ENCODE measurements at regions not wholly inside any gene's neighbourhood (a gene's known extent, or its start where the extent isn't known, plus 50 kb on each side); places are given as distances from the start of the nearest gene placed in this dataset.

DNA sequence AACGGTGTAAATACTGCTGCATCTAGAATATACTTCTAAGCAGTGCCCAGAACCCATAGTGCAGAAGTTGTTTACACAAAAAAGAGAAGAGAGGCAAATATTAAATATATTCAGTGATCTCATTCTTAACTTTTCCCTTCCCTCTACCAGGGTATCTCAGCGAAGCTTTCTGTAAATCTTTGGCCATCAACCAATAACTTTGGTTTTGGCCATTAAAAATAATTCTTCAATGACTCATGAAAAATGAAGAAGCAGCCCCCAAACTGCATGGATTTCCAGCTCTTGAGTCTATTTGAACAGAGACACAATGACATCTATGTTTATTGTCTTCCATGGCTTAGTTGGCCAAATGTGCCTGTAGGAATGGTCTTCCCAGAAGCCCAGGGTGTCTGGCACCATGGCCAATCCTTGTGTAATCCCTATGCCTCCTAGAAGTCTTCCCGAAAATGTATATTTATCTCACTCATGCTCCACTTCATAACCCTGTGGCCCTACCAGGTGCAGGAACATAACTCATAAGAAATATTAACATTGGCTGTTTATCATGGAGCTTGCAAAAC lies 646.6 kb downstream of the TOX3 start:
- no peak for DNase-seq (ENCODE audit: low read depth)

DNA sequence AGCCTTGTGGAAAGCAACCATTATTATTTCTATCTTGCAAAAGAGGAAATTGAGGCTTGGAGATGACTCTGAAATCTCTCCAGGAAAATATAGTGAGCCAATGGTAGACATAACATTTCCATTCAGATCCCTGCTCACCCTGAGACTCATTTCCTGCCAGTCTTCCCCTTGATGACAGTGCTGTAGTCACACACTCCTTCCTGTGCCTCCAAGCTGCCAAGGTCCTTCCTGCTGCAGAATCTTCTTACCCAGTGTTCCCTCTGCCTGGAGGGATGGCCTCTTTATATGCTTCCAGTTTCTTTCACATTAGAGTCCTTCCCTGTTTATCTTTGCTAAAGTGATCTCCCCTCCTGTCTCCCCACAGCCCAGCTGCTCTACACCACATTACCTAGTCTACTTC lies 648.1 kb downstream of the TOX3 start:
- no peak for DNase-seq (ENCODE audit: low read depth)

DNA sequence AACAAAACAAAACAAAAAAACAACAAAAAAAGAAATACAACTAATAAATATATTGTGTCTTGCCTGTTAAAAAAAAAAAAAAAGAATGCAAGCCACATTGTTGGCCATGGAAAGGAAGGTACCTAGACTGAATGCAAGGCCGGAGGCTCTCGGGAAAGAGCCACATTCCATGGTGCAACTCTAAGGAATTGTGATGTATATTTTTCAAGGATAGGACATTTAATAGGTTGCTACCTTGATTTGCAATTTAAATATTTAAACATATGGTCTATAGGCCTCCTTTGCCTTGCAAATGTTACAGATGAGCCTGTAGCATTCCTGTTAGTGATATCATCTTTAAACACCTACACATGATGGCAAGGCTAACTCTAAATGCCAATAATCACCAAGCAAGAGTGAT lies 650.9 kb downstream of the TOX3 start:
- no peak for DNase-seq (ENCODE audit: low read depth)

DNA sequence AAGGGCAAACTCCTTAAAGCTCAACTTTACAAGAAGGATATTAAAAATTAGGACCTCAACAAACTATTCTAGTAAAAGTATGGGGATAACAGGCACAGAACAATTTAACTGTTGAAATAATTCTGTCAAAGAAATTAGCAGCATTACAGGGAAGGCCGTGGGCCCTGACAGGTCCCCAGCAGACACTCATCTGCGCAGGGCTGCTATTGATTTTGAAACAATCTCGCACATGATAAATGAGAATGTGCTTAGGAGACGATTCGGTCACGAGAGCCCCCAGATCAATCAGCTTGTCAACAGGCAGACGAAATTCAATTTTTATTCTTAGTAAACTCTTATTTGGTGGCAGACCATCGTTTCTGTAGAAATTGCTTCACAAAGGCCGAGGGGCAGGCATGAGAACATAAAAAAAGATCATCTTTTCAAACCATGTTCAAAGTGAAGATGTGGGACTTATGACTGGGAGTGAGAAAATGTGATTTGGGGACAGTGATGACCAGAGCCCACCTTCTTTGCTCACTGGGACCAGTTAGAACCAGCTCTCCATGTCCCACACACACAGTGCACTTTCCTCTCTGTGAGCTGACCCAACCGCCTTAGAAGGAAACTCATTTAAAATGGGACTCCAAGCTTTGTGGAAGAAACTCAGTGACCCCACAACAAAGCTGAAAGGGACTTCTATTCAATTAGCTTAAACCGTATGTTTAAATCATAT lies 654.5 kb downstream of the TOX3 start:
- no peak for DNase-seq (ENCODE audit: low read depth)

DNA sequence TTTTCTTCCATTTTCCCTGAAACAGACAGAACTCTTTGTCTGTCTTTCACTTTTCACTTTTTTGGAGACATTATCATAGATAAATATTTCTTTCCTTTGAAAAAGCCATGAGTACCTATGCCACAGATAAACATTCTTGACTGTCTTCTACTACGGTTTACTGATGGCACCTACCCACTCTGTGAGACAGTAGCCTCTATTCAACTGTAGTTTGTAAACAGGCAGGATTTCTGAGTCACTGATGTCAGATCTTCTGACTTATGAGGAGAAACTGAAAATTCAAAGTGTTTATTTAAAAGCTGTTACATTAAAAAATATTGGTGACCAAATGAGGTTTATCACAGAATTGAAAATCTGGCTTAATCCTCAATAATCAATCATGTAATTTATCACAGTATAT lies 658.4 kb downstream of the TOX3 start:
- peak; percentile 65 for DNase-seq (ENCODE audit: low read depth)

DNA sequence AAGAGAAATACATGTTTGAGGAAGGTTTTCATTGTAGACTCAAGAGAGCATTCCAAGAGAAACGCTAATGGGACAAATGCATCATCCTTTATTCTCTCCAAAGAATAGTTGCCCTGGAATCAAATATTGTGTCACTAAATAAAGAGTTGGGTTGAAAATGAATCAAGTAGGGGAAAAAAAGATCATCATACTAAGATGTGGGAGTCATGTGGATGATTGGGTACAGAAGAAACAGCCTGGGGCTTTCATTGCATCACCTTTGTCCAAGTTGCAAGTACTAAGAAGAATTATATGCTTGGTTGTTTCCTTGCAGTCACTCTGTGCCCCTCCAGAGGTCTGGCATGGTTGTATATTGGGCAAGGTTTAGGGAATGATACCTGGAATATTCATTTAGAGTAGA lies 658.9 kb downstream of the TOX3 start:
- DNase-seq (ENCODE audit: low read depth) = peak; percentile 65

DNA sequence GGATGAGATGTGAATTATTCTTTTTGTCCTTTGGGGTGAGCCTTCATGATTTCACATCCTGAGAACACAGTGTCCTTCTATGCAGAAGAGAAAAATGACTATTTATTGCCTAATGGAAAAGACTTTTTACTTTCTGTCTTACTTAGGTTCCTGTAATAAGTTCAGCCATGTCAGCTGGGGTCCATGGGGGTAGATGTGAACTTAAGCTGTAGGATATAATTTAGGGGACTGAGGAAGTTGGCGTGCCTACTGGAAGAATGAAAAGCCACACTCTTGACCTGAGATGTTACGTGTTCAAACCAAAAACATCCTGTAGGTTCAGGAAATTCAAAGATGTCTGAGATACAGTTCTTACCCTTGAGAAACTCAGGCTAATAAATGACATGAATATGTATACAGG lies 660.5 kb downstream of the TOX3 start:
- peak; percentile 73 for DNase-seq (ENCODE audit: low read depth)

DNA sequence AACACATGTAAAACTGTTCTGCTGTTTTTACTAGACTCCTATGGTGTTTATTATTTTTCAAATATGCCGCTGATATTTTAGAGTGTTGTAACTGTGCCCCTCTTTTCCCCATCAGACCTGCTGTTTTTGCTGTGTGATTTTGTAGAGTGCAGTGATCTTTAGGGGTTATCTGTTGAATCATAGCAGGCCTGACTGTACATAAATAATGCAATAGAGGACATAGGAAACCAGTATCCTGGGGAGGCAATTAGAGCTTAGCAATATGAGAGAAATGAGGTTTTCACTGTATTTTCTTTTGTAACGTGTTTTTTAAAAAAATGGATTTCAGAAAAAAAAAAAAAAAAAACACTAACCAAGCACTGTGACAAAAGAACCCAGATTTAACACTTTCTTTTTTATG lies 662.2 kb downstream of the TOX3 start:
- peak; percentile 61 for DNase-seq (ENCODE audit: low read depth)

DNA sequence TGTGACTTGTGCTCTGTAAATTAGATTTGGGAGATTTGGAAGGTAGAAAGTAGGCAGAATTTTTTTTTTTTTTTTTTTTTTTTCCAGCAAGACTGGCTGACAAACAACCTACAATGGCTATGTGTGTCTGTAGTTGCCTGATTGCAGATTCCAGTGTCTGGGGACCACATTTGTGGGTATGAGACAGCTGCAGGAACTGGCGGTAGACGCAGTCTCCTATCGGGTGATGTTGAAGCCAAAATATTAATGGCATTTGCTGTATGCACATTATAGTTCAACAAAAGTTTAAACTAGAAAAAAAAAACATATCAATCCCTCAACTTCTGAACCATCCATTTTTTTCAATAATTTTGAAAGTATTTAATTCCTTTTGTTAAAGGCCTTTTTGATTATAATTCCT lies 665.2 kb downstream of the TOX3 start:
- DNase-seq (ENCODE audit: low read depth) = peak; percentile 93

DNA sequence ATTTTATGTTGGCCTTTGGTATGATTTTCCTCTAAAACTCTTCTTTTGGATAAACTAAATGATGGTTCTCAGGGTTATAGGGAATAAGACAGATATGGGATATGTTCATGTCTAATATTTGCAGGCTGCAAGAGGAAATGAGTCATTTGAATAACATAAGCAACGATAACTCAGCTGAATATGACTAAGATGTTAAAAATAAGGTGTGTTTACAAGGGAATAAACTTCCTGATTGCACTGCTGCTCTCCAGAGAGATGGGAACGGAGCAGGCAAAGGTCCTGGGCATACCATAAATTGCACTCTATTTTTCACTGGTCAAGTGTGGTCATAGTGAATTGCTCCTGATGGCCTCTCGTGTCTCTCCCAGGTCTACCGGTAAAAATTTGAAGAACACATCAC lies 666.2 kb downstream of the TOX3 start:
- peak; percentile 95 for DNase-seq (ENCODE audit: low read depth)

DNA sequence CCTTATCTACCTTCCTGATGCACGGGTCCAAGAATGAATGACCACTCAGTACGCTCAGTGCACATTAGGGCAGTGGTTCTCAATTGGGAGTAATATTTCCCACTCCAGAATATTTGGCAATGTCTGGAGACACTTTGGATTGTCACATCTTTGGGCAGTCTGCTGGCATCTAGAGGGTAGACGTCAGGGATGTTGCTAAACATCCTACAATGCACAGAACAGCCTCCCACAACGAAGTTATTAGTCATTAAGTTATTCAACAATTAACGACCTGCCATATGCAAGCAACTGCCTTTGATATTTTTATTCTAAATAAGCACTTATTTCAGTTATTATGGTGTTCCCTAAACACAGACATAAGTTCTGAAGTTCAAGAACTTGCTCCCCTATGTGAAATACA lies 669.3 kb downstream of the TOX3 start:
- DNase-seq (ENCODE audit: low read depth) = no peak

DNA sequence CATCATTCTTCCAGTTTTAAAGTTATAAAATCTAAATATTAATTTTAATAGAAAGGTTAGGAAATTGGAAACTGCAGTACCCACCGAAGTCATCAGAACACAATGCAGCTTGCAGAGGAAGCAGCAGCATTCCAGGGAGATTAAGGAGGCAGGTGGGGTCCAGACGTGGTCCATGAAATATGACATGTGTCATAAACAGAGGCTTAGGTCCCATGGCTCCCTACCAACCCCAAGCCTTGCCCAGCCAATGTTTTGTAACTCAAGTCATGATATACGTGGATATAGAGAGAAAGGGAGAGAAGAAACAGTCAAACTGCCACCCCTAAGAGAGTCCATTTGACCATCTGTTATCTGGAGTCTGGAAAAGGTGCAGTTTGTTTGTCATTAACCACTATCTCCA lies 670.0 kb downstream of the TOX3 start:
- peak; percentile 81 for DNase-seq (ENCODE audit: low read depth)

DNA sequence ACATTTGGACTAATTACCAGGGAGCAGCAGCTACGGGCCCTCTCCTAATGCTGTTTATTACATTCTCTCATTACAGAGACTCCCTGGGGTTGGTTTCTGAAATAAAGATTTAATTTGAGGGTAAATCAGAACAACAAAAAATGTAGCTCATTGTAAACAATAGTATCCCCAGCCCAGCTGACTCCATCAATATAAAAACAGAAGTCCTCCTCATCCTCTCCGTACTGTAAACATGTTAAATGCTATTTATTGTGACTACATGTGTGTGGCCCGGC lies 670.4 kb downstream of the TOX3 start:
- DNase-seq (ENCODE audit: low read depth) = no peak

DNA sequence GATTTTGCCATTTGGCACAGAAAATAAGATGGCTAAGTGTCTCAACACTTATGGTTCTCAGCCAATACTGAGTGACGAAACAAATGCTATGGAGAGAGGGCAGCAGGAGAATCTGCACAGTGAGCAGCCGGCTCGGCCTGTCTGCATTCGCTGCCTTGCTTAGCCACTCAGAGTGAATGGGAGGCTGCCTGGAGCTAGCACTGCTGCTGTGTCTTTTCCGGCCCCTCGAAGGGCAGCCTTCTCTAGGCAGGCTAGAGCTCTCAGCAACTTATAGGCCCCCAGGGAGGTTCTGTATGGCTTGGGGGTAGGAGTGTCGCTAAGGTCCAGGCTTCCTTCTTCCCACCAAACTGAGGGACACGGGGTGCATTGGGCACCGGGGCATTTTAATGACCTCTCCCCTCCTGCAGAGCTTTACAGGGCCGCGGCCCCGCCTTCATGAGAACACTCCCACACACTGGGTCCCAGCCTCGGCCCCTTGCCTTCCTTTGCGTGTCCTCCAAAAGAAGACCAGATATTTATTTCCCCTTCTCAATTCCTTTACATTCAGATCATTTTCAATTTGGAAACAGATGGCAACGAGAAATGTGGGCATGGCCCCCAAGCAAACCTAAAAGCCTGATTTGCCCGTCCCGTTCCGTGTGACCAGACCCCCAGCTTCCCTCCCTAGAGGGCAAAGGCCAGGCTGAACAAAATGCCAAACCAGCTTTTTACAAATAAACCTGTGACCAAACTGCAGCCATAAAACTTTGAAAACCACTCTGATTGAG lies 670.9 kb downstream of the TOX3 start:
- no peak for DNase-seq (ENCODE audit: low read depth)

DNA sequence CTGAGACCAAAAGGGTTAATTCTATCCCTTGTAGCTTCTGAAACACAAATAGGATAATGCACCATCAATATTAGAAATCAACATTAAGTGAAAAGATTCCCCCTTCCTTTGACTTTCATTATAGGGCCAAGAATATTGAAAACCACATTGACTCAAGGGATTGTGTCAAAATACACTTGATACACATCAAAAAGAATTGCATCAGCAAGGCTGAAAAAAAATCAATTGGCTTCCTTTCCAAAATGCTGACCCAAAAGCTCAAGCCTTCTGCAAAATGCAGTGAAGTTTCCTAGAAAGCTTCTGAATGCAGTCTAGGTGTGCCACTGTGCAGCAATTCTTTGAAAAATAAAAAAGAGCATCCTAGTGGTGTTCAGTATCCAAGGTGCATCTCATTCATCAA lies 674.4 kb downstream of the TOX3 start:
- peak; percentile 50 for DNase-seq (ENCODE audit: low read depth)

DNA sequence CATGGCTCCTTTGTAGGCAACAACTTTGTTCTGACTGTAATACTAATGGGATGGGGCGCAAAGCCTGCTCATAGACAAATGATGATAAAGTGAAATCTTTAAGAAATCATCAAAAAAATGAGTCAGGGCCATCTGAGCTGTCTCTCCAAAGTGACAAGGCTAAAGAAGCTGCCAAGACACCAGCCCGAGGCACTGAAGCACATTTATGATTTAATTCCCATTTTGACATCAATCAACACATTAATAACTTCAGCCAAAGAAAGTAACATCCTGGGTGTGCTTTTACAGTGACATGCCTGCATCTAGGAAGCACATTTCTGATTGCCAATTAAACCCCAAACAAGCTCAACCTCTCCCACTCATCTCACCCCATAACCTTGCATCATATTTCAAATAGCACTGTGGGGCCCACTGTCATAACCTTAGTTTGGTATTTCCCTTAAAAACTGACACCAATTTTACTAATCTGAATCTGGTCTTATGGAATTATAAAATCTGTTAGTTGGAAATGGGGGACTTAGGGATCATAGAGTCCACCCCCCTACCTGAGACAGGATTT lies 676.6 kb downstream of the TOX3 start:
- no peak for DNase-seq (ENCODE audit: low read depth)

DNA sequence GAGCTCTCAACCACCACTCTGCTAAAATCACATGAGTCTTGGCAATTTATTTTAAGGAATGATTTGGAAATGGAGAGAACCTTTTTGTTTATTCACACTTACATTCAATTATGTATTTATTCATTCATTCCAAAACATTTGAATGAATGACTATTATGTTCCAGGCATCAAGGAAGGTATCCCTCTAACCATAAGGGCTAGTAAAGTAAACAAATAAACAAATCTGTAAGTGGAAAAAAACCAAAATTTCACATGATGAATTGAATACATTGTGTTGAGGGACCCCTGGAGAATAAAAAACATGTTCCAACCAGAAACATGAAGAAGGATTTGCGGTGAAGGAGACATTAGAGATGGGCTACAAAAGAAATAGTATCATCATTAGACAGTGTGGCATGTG lies 677.8 kb downstream of the TOX3 start:
- no peak for DNase-seq (ENCODE audit: low read depth)

DNA sequence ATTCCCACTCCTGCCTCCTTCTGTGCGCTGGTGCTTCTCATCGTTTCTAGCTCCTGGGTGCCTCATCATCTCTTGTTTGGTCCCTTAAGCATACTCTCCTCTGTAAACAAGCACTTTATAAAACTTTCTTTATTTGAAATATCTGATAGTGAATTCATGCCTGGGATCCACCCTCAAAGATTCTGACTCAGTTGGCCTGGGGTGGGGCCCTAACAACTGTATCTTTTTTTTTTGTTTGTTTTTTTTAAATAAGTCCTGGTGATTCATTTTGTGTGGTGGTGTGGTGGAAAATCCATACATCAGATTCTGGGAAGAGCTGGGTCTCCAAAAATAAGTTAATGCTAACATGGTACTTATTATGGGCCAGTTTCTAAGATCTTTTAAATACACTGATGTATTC lies 678.3 kb downstream of the TOX3 start:
- no peak for DNase-seq (ENCODE audit: low read depth)

DNA sequence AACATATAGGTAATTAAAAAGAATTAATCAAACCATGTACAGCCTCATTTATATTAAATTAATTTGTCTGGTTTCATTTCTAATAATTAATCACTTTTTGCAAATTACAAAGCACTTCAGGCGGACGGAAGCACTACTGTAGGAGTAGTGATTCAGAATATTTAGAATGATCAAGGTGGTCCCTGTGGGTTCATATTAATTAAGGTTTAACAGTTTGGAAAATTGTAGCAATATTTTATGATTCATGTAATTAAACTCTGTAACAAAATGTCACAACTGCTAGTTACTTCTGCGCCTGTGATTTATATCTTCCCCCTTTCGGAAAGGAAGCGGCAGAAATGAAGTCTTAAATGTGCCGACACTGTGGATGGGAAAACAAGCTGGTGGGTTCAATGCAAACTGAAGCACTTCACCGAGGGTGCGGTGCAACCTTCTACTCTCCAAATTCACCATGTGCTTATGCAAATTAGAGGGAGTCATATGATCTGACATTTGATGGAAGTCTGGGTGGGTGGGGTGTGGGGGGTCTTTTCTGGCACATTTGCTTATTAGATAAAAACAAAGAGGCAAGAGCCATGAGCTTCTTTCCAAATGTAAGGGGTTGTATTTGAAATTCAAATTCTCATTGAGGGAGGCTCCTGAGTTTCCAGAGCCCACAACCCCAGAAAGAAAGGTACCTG lies 679.4 kb downstream of the TOX3 start:
- no peak for DNase-seq (ENCODE audit: low read depth)

DNA sequence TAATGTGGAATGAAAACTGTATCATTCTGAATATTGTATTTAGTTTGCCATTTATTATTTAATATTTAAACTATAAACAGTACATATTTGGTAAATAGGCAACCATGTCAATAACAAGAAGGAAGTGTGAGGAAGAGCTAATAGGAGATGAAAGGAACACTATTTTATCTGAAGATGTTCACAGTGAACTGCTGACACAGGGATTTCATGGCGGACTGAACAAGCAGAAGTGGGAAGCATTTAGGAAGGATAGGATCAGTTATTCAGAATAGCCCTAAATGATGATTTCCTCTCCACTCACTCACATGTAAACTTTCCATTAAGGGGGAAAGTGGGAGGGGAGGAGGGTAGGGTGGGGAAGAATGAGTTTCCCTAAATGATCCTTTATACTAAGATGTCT lies 682.4 kb downstream of the TOX3 start:
- no peak for DNase-seq (ENCODE audit: low read depth)

DNA sequence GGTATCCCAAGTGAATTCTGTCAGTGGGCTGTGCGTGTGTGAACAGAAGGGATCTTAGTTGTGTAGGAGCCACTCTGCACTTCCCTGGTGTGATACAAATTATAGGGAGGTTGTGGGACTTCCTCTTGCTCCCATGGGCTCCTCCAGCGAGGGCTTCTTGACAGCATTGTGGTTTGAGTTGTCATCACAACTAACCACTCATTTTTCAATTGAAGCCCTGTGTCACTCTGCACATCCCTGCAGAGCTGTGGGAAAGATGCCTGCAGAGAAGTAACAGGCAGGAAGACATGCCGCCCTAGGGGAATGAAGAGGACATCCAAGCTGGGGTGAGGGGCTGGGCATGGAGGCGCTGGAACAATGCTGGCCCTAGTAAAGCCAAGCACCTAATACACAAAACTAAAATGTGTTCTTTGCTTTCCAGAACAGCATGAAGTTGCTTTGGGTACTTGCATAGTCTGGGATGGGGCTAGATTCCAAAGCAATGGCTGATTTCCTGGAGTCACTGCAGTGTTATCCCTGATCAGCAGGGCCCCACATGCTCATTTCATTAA lies 692.5 kb downstream of the TOX3 start:
- no peak for DNase-seq (ENCODE audit: low read depth)

DNA sequence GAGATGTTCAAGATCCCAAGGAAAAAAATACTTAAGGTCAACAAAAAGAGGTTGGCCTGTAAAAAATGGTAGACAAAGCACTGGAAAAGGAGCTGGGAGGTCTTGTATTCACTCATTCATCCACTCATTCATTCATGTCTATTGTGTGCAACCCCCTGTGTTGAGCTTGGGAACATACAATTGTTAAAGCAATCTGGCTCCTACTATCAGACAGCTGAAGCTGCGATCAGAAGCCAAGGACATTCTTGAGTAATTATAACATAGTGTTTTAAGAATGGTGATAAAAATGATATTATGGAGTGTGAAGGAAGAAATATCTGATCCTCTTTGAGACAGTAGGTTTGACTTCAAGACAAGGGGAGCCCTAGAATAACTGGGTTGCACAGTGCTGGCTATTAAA lies 693.4 kb downstream of the TOX3 start:
- no peak for DNase-seq (ENCODE audit: low read depth)

DNA sequence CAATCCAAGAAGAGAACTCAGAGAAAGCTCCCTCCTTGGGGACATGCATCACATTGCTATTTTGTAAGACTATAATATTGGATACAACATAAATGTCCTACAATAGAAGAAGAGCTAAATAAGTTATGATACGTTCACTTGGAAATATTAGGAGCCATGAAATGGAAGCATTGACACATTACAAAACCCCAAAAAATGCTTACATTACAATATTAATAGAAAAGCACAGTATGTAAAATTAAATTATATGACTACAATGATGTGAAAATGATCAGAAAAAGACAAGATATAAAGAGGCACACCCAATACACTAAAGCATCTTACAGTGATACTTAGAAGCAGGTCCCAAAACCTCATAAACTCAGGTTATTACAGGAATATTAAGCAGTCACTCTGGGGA lies 694.1 kb downstream of the TOX3 start:
- no peak for DNase-seq (ENCODE audit: low read depth)

All from iris pigment epithelial cell (primary cell).